22Rv1 (cell line): ENCODE measurements at regions not wholly inside any gene's neighbourhood (a gene's known extent, or its start where the extent isn't known, plus 50 kb on each side); places are given as distances from the start of the nearest gene placed in this dataset.

Experiments
- CTCF ChIP-seq: fragments of 450-650 bp; IDR thresholded peaks from 2 replicates; pipeline ENCODE4 v1.5.1; 2017; ENCODE audit warnings: mild to moderate bottlenecking
- ZFX ChIP-seq: fragments of 450-650 bp; IDR thresholded peaks from 2 replicates; pipeline ENCODE4 v1.6.1; 2017; ENCODE audit warnings: antibody characterized with exemption, borderline replicate concordance

GRCh38 chr12:88951860-88952561 lies 371.7 kb upstream of the KITLG start:
- TF ChIP-seq CTCF: no peak
- TF ChIP-seq ZFX: no peak
